Gastroesophageal sphincter (tissue), 3 donors: ENCODE measurements at regions not wholly inside any gene's neighbourhood (a gene's known extent, or its start where the extent isn't known, plus 50 kb on each side); places are given as distances from the start of the nearest gene placed in this dataset.

Experiments
- EP300 ChIP-seq: sonication (generic); formaldehyde crosslinking; IDR thresholded peaks from one replicate; pipeline ENCODE4 v1.6.1; 2017; ENCODE audit warnings: antibody characterized with exemption, mild to moderate bottlenecking
- POLR2A ChIP-seq, 2 donors: fragments of 450-650 bp; IDR thresholded peaks; one replicate each; pipeline ENCODE4 v1.6.1; 2017; ENCODE audit warnings: antibody characterized with exemption in 2 of 2, mild to moderate bottlenecking in 2 of 2, moderate library complexity in 1 of 2
- POLR2AphosphoS5 ChIP-seq: sonication (generic); formaldehyde crosslinking; IDR thresholded peaks from one replicate; pipeline ENCODE4 v1.6.1; 2017; ENCODE audit warnings: antibody characterized with exemption
- TF ChIP-seq, protein P1 (sequence below), 4 experiments: fragments of 200-600 bp in 2 of 4; fragments of 450-650 bp in 2 of 4; sonication (generic) in 1 of 4; IDR thresholded peaks; one replicate each; pipeline ENCODE4 v1.5.1; 2017 to 2019; ENCODE audit warnings: antibody characterized with exemption in 4 of 4, mild to moderate bottlenecking in 2 of 4, moderate library complexity in 2 of 4

DNA sequence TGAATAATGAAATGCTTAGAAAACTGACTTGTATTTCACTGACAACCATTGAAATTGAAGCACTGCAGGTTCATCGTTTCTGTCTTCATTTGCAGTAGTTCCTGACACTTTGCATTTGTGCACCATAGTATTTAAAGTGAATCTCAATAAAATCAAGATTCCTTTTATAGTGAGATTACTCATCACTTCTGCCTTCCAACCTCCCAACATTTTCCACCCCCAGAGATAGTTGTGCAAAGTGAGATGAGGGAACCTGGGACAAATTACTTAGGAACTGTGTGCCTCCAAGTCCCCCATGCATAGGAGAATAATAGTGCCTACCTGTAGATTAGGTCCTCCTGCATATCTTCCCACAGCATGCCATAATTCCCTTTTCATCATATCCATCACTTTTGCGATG is 114.9 kb upstream of the DPT start:
- TF ChIP-seq, protein P1, sequence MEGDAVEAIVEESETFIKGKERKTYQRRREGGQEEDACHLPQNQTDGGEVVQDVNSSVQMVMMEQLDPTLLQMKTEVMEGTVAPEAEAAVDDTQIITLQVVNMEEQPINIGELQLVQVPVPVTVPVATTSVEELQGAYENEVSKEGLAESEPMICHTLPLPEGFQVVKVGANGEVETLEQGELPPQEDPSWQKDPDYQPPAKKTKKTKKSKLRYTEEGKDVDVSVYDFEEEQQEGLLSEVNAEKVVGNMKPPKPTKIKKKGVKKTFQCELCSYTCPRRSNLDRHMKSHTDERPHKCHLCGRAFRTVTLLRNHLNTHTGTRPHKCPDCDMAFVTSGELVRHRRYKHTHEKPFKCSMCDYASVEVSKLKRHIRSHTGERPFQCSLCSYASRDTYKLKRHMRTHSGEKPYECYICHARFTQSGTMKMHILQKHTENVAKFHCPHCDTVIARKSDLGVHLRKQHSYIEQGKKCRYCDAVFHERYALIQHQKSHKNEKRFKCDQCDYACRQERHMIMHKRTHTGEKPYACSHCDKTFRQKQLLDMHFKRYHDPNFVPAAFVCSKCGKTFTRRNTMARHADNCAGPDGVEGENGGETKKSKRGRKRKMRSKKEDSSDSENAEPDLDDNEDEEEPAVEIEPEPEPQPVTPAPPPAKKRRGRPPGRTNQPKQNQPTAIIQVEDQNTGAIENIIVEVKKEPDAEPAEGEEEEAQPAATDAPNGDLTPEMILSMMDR (IDR thresholded peaks at IDR 0.05): no peak
- TF ChIP-seq POLR2A (IDR thresholded peaks at IDR 0.05): no peak
- TF ChIP-seq POLR2AphosphoS5: no peak
- no peak for TF ChIP-seq EP300
